ENCODE measurements at regions not wholly inside any gene's neighbourhood (a gene's known extent, or its start where the extent isn't known, plus 50 kb on each side); places are given as distances from the start of the nearest gene placed in this dataset.

GRCh38 chr7:70975754-70976153 is 156.2 kb upstream of the GALNT17 start:
- peaks cover 6% of the 10 kb centered on the region for H3K27me3 Mint-ChIP-seq (ENCODE audit: low read depth)
- no peaks in the 10 kb centered on the region for H3K4me1 Mint-ChIP-seq (ENCODE audit: low read depth)
- no peaks in the 10 kb centered on the region for H3K36me3 Mint-ChIP-seq (ENCODE audit: low read depth)
- peaks cover 11% of the 10 kb centered on the region for H3K9me3 Mint-ChIP-seq (ENCODE audit: low read depth)
- TF ChIP-seq CTCF (IDR thresholded peaks at IDR 0.05), result no peak
- no peak overlapping the region for H3K4me3 Mint-ChIP-seq (ENCODE audit: unreplicated experiment)
- no peak overlapping the region for H3K27ac Mint-ChIP-seq (ENCODE audit: unreplicated experiment)
- no peak for DNase-seq (ENCODE audit: low spot score)

GRCh38 chr7:70986297-70986696 is 145.6 kb upstream of the GALNT17 start:
- Mint-ChIP-seq H3K9me3 (ENCODE audit: low read depth) (peaks cover 2% of the 10 kb centered on the region), H3K36me3 (ENCODE audit: low read depth) (no peaks in the 10 kb centered on the region), H3K27me3 (ENCODE audit: low read depth) (peaks cover 7% of the 10 kb centered on the region), H3K27ac (ENCODE audit: unreplicated experiment) (no peak overlapping the region), H3K4me1 (ENCODE audit: low read depth) (no peaks in the 10 kb centered on the region), H3K4me3 (ENCODE audit: unreplicated experiment) (no peak overlapping the region)
- TF ChIP-seq CTCF (IDR thresholded peaks at IDR 0.05), result no peak
- DNase-seq (ENCODE audit: low spot score), result no peak

- H3K27ac Mint-ChIP-seq (ENCODE audit: unreplicated experiment), result no peak overlapping the region
- H3K4me3 Mint-ChIP-seq (ENCODE audit: unreplicated experiment), result no peak overlapping the region
- H3K9me3 Mint-ChIP-seq (ENCODE audit: low read depth), result peaks cover 5% of the 10 kb centered on the region
- H3K36me3 Mint-ChIP-seq (ENCODE audit: low read depth), result no peaks in the 10 kb centered on the region
- no peak for TF ChIP-seq CTCF (IDR thresholded peaks at IDR 0.05)
- no peaks in the 10 kb centered on the region for H3K4me1 Mint-ChIP-seq (ENCODE audit: low read depth)
- no peak for DNase-seq (ENCODE audit: low spot score)
- peaks cover 15% of the 10 kb centered on the region for H3K27me3 Mint-ChIP-seq (ENCODE audit: low read depth)
Measured at GRCh38 chr7:70994176-70994575, 137.8 kb upstream of the GALNT17 start.

- Mint-ChIP-seq H3K9me3 (ENCODE audit: low read depth) (peaks cover 5% of the 10 kb centered on the region), H3K27ac (ENCODE audit: unreplicated experiment) (no peak overlapping the region), H3K4me1 (ENCODE audit: low read depth) (no peaks in the 10 kb centered on the region), H3K4me3 (ENCODE audit: unreplicated experiment) (no peak overlapping the region), H3K36me3 (ENCODE audit: low read depth) (no peaks in the 10 kb centered on the region), H3K27me3 (ENCODE audit: low read depth) (peaks cover 9% of the 10 kb centered on the region)
- no peak for TF ChIP-seq CTCF (IDR thresholded peaks at IDR 0.05)
- no peak for DNase-seq (ENCODE audit: low spot score)
Measured at GRCh38 chr7:70997261-70997660, 134.7 kb upstream of the GALNT17 start.

GRCh38 chr7:71005109-71005508 is 126.8 kb upstream of the GALNT17 start:
- Mint-ChIP-seq H3K27ac (ENCODE audit: unreplicated experiment) (no peak overlapping the region), H3K4me1 (ENCODE audit: low read depth) (no peaks in the 10 kb centered on the region), H3K36me3 (ENCODE audit: low read depth) (peaks cover 2% of the 10 kb centered on the region), H3K9me3 (ENCODE audit: low read depth) (peaks cover 6% of the 10 kb centered on the region), H3K27me3 (ENCODE audit: low read depth) (peaks cover 24% of the 10 kb centered on the region), H3K4me3 (ENCODE audit: unreplicated experiment) (no peak overlapping the region)
- no peak for DNase-seq (ENCODE audit: low spot score)
- no peak for TF ChIP-seq CTCF (IDR thresholded peaks at IDR 0.05)
